ENCODE measurements at regions not wholly inside any gene's neighbourhood (a gene's known extent, or its start where the extent isn't known, plus 50 kb on each side); places are given as distances from the start of the nearest gene placed in this dataset.

DNA sequence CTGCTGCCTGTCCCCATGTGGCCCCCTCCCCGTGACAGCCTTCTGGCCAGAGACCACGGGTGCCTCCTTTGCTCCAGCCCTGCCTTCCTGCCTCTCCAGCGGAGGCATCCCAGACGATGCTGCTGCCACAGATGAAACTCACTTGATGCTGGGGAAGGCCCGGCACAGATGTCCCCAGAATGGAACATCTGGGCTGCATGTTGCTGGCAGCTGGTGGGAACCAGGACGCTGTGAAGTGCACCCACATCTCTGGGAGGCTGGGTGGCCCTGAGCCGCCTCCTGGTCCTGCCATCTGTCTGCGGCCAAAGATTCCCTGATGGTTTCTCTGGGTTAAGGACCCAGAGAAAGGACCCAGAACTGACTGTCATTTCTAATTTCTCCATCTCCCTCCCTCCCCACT lies 51.9 kb upstream of the PTPRS start:
- no peak overlapping the region for H3K27ac ChIP-seq
- H3K9ac ChIP-seq = no peak overlapping the region
- H3K9me3 ChIP-seq (replicated peaks in 1 of 11) = peaks cover 0 to 12% (median 5%) of the 10 kb centered on the region in 11 experiments; a peak in 7 of 22 replicates
- no peak overlapping the region for H3K4me3 ChIP-seq
- no peak overlapping the region for H3K4me2 ChIP-seq
- peaks cover 0 to 9% (median 0%) of the 10 kb centered on the region in 10 experiments; a peak in 2 of 20 replicates for H3K4me1 ChIP-seq
- no peak for TF ChIP-seq Cebpa-rat (IDR thresholded peaks at IDR 0.05)
- peaks cover 0 to 20% (median 4%) of the 10 kb centered on the region in 11 experiments; a peak in 7 of 22 replicates for H4K20me1 ChIP-seq
- H3K36me3 ChIP-seq = no peaks in the 10 kb centered on the region
- peaks cover 27 to 46% (median 39%) of the 10 kb centered on the region in 11 experiments; a peak in 21 of 22 replicates for H3K27me3 ChIP-seq

DNA sequence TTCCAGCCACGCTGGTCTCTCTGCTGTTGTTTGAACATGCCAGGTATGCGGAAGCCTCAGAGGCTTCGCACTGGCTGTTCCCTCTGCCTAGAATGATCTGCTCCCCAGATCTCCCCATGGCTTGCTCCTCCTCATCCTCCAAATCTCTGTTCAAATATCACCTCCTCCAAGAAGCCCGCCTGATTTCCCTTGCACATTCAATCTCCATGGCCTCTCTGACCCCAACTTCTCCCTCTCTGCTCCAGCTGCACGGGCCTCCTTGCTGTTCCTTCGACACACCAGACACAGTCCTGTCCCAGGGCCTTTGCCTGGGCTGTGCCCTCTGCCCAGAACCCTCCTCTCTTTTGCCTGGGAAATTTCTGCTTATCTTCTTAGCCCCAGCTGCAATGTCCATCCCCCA lies 52.5 kb upstream of the PTPRS start:
- Histone ChIP-seq H3K4me1 (peaks cover 0 to 9% (median 0%) of the 10 kb centered on the region in 10 experiments; a peak in 2 of 20 replicates), H3K27ac (no peak overlapping the region), H3K4me3 (no peak overlapping the region), H3K9ac (no peak overlapping the region), H3K4me2 (no peak overlapping the region; a peak in 1 of 22 replicates), H3K36me3 (no peaks in the 10 kb centered on the region), H4K20me1 (peaks cover 0 to 25% (median 4%) of the 10 kb centered on the region in 11 experiments; a peak in 7 of 22 replicates), H3K9me3 (replicated peaks in 1 of 11) (peaks cover 0 to 9% (median 5%) of the 10 kb centered on the region in 11 experiments; a peak in 7 of 22 replicates), H3K27me3 (peaks cover 27 to 52% (median 45%) of the 10 kb centered on the region in 11 experiments; a peak in 21 of 22 replicates)
- TF ChIP-seq Cebpa-rat (IDR thresholded peaks at IDR 0.05) = no peak

GRCh38 chr19:5394551-5395505 lies 54.2 kb upstream of the PTPRS start:
- H4K20me1 ChIP-seq = peaks cover 0 to 26% (median 4%) of the 10 kb centered on the region in 11 experiments; a peak in 8 of 22 replicates
- no peak overlapping the region for H3K27ac ChIP-seq
- H3K4me1 ChIP-seq = peaks cover 0 to 9% (median 0%) of the 10 kb centered on the region in 10 experiments; a peak in 2 of 20 replicates
- peaks cover 27 to 55% (median 47%) of the 10 kb centered on the region in 11 experiments; a peak in 21 of 22 replicates for H3K27me3 ChIP-seq
- no peak overlapping the region for H3K4me3 ChIP-seq
- no peak overlapping the region for H3K9ac ChIP-seq
- TF ChIP-seq Cebpa-rat (IDR thresholded peaks at IDR 0.05) = no peak
- no peak overlapping the region for H3K4me2 ChIP-seq
- H3K9me3 ChIP-seq (replicated peaks in 1 of 11) = no peaks in the 10 kb centered on the region
- H3K36me3 ChIP-seq = no peaks in the 10 kb centered on the region

DNA sequence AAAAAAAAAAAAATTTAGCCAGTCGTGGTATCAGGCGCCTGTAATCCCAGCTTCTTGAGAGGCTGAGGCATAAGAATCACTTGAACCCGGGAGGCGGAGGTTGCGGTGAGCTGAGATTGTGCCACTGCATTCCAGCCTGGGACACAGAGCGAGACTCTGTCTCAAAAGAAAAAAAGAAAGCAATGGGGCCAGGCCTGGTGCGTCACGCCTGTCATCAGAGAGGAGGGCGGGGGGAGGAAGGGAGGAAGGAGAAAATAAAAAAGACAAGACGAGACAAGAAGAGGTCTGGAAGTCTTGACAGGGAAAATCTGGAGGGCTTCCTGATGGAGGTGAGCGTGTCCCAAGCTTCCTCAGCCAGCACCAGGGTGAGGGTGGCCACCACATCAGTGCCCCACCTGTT lies 54.9 kb upstream of the PTPRS start:
- no peaks in the 10 kb centered on the region for H3K36me3 ChIP-seq
- H3K27me3 ChIP-seq = peaks cover 27 to 55% (median 47%) of the 10 kb centered on the region in 11 experiments; a peak in 21 of 22 replicates
- H3K4me1 ChIP-seq = peaks cover 0 to 9% (median 0%) of the 10 kb centered on the region in 10 experiments; a peak in 2 of 20 replicates
- H3K9me3 ChIP-seq (replicated peaks in 1 of 11) = no peaks in the 10 kb centered on the region
- no peak overlapping the region for H3K4me2 ChIP-seq
- no peak overlapping the region for H3K4me3 ChIP-seq
- H3K9ac ChIP-seq = no peak overlapping the region
- no peak overlapping the region for H3K27ac ChIP-seq
- H4K20me1 ChIP-seq = peaks cover 0 to 26% (median 4%) of the 10 kb centered on the region in 11 experiments; a peak in 8 of 22 replicates
- no peak for TF ChIP-seq Cebpa-rat (IDR thresholded peaks at IDR 0.05)

DNA sequence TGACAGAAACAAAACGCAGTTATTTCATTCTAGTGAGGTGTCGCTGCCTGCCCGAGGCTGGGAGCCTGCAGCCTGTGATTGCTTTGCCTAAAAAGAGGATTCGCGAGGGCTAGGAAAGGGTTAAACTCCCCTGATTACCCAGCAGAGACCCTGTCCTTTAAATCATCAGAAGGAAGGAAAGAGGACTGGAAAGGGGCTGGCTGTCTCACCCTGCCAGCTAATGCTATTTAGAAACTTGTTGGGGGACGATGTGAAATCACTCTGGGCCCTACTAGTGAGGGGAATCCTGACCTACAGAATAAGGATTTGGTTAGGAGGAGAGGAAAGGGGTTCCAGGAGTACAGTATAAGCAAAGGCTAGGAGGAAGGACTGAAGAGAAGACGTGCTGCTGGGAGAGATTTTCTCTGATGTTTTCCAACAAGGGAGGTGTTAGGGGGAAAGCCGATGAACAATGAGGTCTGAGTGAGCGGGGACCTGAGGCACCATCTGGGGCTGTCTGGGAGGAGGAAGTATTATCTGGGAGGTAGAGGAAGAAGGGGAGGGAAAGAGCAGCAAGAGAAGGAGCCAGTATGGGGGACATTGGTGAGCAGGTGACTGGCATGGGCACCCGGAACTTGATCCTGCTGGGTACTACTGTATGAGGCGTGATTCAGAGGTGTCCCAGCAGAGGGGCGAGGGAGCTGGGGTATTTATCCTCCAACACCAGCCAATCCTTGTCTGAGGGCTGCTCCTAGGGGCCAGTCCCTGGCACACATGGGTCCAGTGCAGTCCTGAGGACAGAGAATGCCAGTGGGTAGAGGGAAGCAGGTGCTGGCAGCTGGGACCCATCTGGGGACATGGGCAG lies 55.7 kb upstream of the PTPRS start:
- Histone ChIP-seq H3K4me2 (no peak overlapping the region), H4K20me1 (peaks cover 0 to 26% (median 4%) of the 10 kb centered on the region in 11 experiments; a peak in 8 of 22 replicates), H3K9ac (no peak overlapping the region), H3K27me3 (peaks cover 27 to 55% (median 47%) of the 10 kb centered on the region in 11 experiments; a peak in 21 of 22 replicates), H3K36me3 (no peaks in the 10 kb centered on the region), H3K4me3 (no peak overlapping the region), H3K9me3 (replicated peaks in 1 of 11) (no peaks in the 10 kb centered on the region), H3K4me1 (peaks cover 0 to 5% (median 0%) of the 10 kb centered on the region in 10 experiments; a peak in 3 of 20 replicates), H3K27ac (no peak overlapping the region)
- TF ChIP-seq Cebpa-rat (IDR thresholded peaks at IDR 0.05) = no peak

GRCh38 chr19:5396963-5397362 lies 56.4 kb upstream of the PTPRS start:
- no peak overlapping the region for H3K9ac ChIP-seq
- no peaks in the 10 kb centered on the region for H3K36me3 ChIP-seq
- peaks cover 0 to 26% (median 4%) of the 10 kb centered on the region in 11 experiments; a peak in 8 of 22 replicates for H4K20me1 ChIP-seq
- peaks cover 27 to 55% (median 47%) of the 10 kb centered on the region in 11 experiments; a peak in 21 of 22 replicates for H3K27me3 ChIP-seq
- no peaks in the 10 kb centered on the region for H3K9me3 ChIP-seq (replicated peaks in 1 of 11)
- no peak for TF ChIP-seq Cebpa-rat (IDR thresholded peaks at IDR 0.05)
- H3K4me2 ChIP-seq = no peak overlapping the region
- no peak overlapping the region for H3K27ac ChIP-seq
- peaks cover 0 to 5% (median 0%) of the 10 kb centered on the region in 10 experiments; a peak in 3 of 20 replicates for H3K4me1 ChIP-seq
- no peak overlapping the region for H3K4me3 ChIP-seq

DNA sequence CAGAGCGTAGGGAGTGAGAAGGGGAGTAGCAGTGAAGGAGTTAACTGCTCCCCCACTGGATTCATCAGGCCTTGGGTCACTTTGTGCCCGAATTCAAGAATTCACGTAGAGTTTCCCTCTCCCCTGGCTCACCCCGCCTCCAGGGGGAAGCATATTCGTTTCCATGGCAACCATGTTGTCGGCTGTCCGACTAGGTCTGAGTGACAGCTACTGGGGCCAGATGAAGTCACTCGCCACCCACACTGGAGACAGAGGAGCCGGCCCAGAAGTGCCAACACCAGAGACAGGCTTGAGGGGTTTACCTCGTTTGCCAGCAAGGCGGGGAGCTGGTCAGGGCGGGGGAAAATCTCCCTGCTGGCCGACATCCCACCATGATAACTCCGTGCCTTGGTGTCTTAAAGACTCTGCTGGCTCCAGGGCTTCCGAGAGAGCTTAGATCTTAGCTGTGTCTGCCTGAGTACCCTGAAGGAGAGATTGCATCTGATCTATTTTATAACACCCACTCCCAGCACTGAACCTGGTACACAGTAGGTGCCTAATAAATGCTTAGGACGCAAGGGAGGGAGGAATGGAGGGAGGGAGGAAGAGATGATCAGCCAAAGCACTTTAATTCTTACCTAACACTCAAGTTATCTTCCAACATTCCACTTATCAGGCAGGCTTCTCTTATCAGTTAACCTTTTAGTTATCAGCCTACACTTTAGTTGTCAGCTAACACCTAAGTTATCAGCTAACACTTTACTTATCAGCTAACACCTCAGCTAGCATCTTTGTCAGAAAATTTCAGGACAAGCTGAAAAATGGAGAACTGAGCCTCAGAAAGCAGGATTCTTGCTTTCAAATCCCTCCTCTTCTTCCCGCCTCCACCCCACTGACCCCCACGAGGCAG lies 57.2 kb upstream of the ZNRF4 start:
- Histone ChIP-seq H3K4me3 (no peak overlapping the region), H3K4me1 (peaks cover 0 to 5% (median 0%) of the 10 kb centered on the region in 10 experiments; a peak in 3 of 20 replicates), H3K9ac (no peak overlapping the region), H3K9me3 (replicated peaks in 1 of 11) (no peaks in the 10 kb centered on the region), H3K4me2 (no peak overlapping the region), H3K27me3 (peaks cover 27 to 53% (median 47%) of the 10 kb centered on the region in 11 experiments; a peak in 21 of 22 replicates), H3K36me3 (no peaks in the 10 kb centered on the region), H4K20me1 (peaks cover 0 to 20% (median 0%) of the 10 kb centered on the region in 11 experiments; a peak in 6 of 22 replicates), H3K27ac (no peak overlapping the region)
- TF ChIP-seq Cebpa-rat (IDR thresholded peaks at IDR 0.05) = no peak

- no peak overlapping the region for H3K27ac ChIP-seq
- H3K4me2 ChIP-seq = no peak overlapping the region
- H3K36me3 ChIP-seq = no peaks in the 10 kb centered on the region
- H3K4me3 ChIP-seq = no peak overlapping the region
- H3K9ac ChIP-seq = no peak overlapping the region
- TF ChIP-seq Cebpa-rat (IDR thresholded peaks at IDR 0.05) = no peak
- H4K20me1 ChIP-seq = peaks cover 0 to 23% (median 0%) of the 10 kb centered on the region in 11 experiments; a peak in 8 of 22 replicates
- H3K27me3 ChIP-seq = peaks cover 27 to 49% (median 43%) of the 10 kb centered on the region in 11 experiments; a peak in 21 of 22 replicates
- H3K4me1 ChIP-seq = peaks cover 0 to 4% (median 0%) of the 10 kb centered on the region in 10 experiments; a peak in 1 of 20 replicates
- no peaks in the 10 kb centered on the region for H3K9me3 ChIP-seq (replicated peaks in 1 of 11)
These were observed 56.5 kb upstream of the ZNRF4 start for GRCh38 chr19:5398693-5399057.

All from BLaER1 treated with 17β-estradiol and CSF1 and Interleukin-3, amounts not matched to agents 10 nM and 100 nM (cell line).